H9 (cell line): ENCODE measurements at regions not wholly inside any gene's neighbourhood (a gene's known extent, or its start where the extent isn't known, plus 50 kb on each side); places are given as distances from the start of the nearest gene placed in this dataset.

ENCODE experiments used
- DNase-seq: peaks from one replicate; pipeline ENCODE4 v3.0.0-alpha.2; 2017
- H2AFZ ChIP-seq: one replicate; pipeline ENCODE4 v1.6.1; 2013; ENCODE audit warnings: mild to moderate bottlenecking, low read length, control low read depth, moderate library complexity
- H2AK5ac ChIP-seq: 2 replicates; pipeline ENCODE4 v1.6.1; 2013; ENCODE audit warnings: low read length, control low read depth, mixed read lengths; ENCODE audit not compliant: insufficient read length
- H2BK120ac ChIP-seq: one replicate; pipeline ENCODE4 v1.6.1; 2013; ENCODE audit warnings: low read depth, mild to moderate bottlenecking, low read length, control low read depth, inconsistent platforms; ENCODE audit not compliant: poor library complexity, severe bottlenecking
- H2BK12ac ChIP-seq: 2 replicates; pipeline ENCODE4 v1.6.1; 2013; ENCODE audit warnings: low read length, control low read depth, mixed read lengths, low read depth; ENCODE audit not compliant: insufficient read length
- H2BK15ac ChIP-seq: 2 replicates; pipeline ENCODE4 v1.6.1; 2013; ENCODE audit warnings: low read depth, low read length, control low read depth
- H2BK20ac ChIP-seq: one replicate; pipeline ENCODE4 v1.6.1; 2013; ENCODE audit warnings: low read depth, mild to moderate bottlenecking, low read length, control low read depth, inconsistent platforms; ENCODE audit not compliant: poor library complexity, severe bottlenecking
- H2BK5ac ChIP-seq: 2 replicates; pipeline ENCODE4 v1.6.1; 2013; ENCODE audit warnings: low read length, control low read depth, mixed read lengths; ENCODE audit not compliant: insufficient read length
- H3K14ac ChIP-seq: 2 replicates; pipeline ENCODE4 v1.6.1; 2013; ENCODE audit warnings: low read length, control low read depth; ENCODE audit not compliant: insufficient read depth
- H3K18ac ChIP-seq: 2 replicates; pipeline ENCODE4 v1.6.1; 2013; ENCODE audit warnings: low read depth, mild to moderate bottlenecking, mixed read lengths, low read length, control low read depth; ENCODE audit not compliant: insufficient read length
- H3K23ac ChIP-seq: 2 replicates; pipeline ENCODE4 v1.6.1; 2013; ENCODE audit warnings: low read length, control low read depth, mixed read lengths, low read depth; ENCODE audit not compliant: insufficient read length
- H3K23me2 ChIP-seq: 2 replicates; pipeline ENCODE4 v1.6.1; 2013; ENCODE audit warnings: low read depth, mild to moderate bottlenecking, mixed read lengths, low read length, control low read depth; ENCODE audit not compliant: insufficient read length, poor library complexity, severe bottlenecking
- H3K27ac ChIP-seq: 2 replicates; pipeline ENCODE4 v1.5.1; 2013; ENCODE audit warnings: low read length, control low read depth, mixed read lengths, low read depth; ENCODE audit not compliant: insufficient read length
- H3K27me3 ChIP-seq: 2 replicates; pipeline ENCODE4 v1.6.1; 2013; ENCODE audit warnings: low read length, control low read depth, inconsistent platforms; ENCODE audit not compliant: insufficient read depth
- H3K4ac ChIP-seq: 2 replicates; pipeline ENCODE4 v1.6.1; 2013; ENCODE audit warnings: low read depth, mild to moderate bottlenecking, control low read depth, inconsistent platforms, low read length, moderate library complexity
- H3K4me1 ChIP-seq: 2 replicates; pipeline ENCODE4 v1.6.1; 2013; ENCODE audit warnings: low read length, control low read depth, inconsistent platforms; ENCODE audit not compliant: insufficient read depth
- H3K4me2 ChIP-seq: 2 replicates; pipeline ENCODE4 v1.6.1; 2013; ENCODE audit warnings: low read length, control low read depth, mixed read lengths; ENCODE audit not compliant: insufficient read length, insufficient read depth
- H3K56ac ChIP-seq: 2 replicates; pipeline ENCODE4 v1.6.1; 2013; ENCODE audit warnings: low read depth, mild to moderate bottlenecking, mixed read lengths, low read length, control low read depth; ENCODE audit not compliant: insufficient read length
- H3K79me1 ChIP-seq: 2 replicates; pipeline ENCODE4 v1.6.1; 2013; ENCODE audit warnings: low read depth, mild to moderate bottlenecking, moderate library complexity, low read length, control low read depth, inconsistent platforms; ENCODE audit not compliant: insufficient read depth, poor library complexity, severe bottlenecking
- H3K79me2 ChIP-seq: 2 replicates; pipeline ENCODE4 v1.6.1; 2013; ENCODE audit warnings: low read length, control low read depth, inconsistent platforms; ENCODE audit not compliant: insufficient read depth
- H3K9ac ChIP-seq: 2 replicates; pipeline ENCODE4 v1.6.1; 2013; ENCODE audit warnings: low read length, control low read depth, mixed read lengths; ENCODE audit not compliant: insufficient read length; ENCODE audit errors: extremely low read depth
- H3K9me3 ChIP-seq: one replicate; pipeline ENCODE4 v1.6.1; 2013; ENCODE audit warnings: low read depth, low read length, inconsistent platforms; ENCODE audit not compliant: control insufficient read depth
- H3T11ph ChIP-seq: one replicate; pipeline ENCODE4 v1.6.1; 2013; ENCODE audit warnings: mild to moderate bottlenecking, low read length, control low read depth, inconsistent platforms
- H4K20me1 ChIP-seq: one replicate; pipeline ENCODE4 v1.6.1; 2013; ENCODE audit not compliant: control insufficient read depth, insufficient read length, insufficient read depth
- H4K5ac ChIP-seq: 2 replicates; pipeline ENCODE4 v1.6.1; 2013; ENCODE audit warnings: low read depth, mild to moderate bottlenecking, mixed read lengths, low read length, control low read depth; ENCODE audit not compliant: insufficient read length
- H4K8ac ChIP-seq: replicated peaks from 2 replicates; pipeline ENCODE4 v1.6.1; 2013; ENCODE audit warnings: low read length, control low read depth, mixed read lengths, low read depth; ENCODE audit not compliant: insufficient read length
- H4K91ac ChIP-seq: 2 replicates; pipeline ENCODE4 v1.6.1; 2013; ENCODE audit warnings: low read depth, mild to moderate bottlenecking, moderate library complexity, mixed read lengths, low read length, control low read depth; ENCODE audit not compliant: insufficient read length
- H3K27ac Mint-ChIP-seq, 3 experiments: 2 replicates in 2 of 3; 3 replicates in 1 of 3; pipeline ENCODE4 v1.8.0; 2020 to 2021; ENCODE audit warnings: mixed read lengths in 3 of 3, mild to moderate bottlenecking in 1 of 3, moderate library complexity in 1 of 3
- H3K27me3 Mint-ChIP-seq: 2 replicates; pipeline ENCODE4 v1.8.0; 2021; ENCODE audit warnings: low read depth, mild to moderate bottlenecking, moderate library complexity, mixed read lengths
- H3K36me3 Mint-ChIP-seq, 3 experiments: 2 replicates in 2 of 3; 3 replicates in 1 of 3; pipeline ENCODE4 v1.8.0; 2020 to 2021; ENCODE audit warnings: low read depth in 3 of 3, mixed read lengths in 3 of 3; ENCODE audit not compliant: insufficient read depth in 1 of 3
- H3K4me1 Mint-ChIP-seq, 2 experiments: 2 replicates each; pipeline ENCODE4 v1.8.0; 2020; ENCODE audit warnings: mixed read lengths in 2 of 2
- H3K4me3 Mint-ChIP-seq, 2 experiments: 2 replicates in 1 of 2; 3 replicates in 1 of 2; pipeline ENCODE4 v1.8.0; 2020 to 2021; ENCODE audit warnings: mild to moderate bottlenecking in 2 of 2, mixed read lengths in 2 of 2, moderate library complexity in 1 of 2
- H3K9me3 Mint-ChIP-seq, 2 experiments: 2 replicates in 1 of 2; 3 replicates in 1 of 2; pipeline ENCODE4 v1.8.0; 2020; ENCODE audit warnings: mild to moderate bottlenecking in 2 of 2, mixed read lengths in 2 of 2, moderate library complexity in 1 of 2
- CTCF ChIP-seq: fragments of 200-600 bp; sonication (generic); conservative IDR thresholded peaks from 3 replicates; pipeline ENCODE4 v1.8.0; 2021; ENCODE audit warnings: antibody characterized with exemption, mild to moderate bottlenecking
- WGBS: extraction: QIAGEN DNeasy Blood & Tissue Kit; methylation state at CpG from one replicate; pipeline ENCODE4 v1.1.7; 2013; ENCODE audit warnings: missing lambda C conversion rate, low lambda C conversion rate, mixed read lengths; ENCODE audit not compliant: insufficient read length; ENCODE audit errors: extremely low coverage; 5-methylcytosine and 5-hydroxymethylcytosine counted together

GRCh38 chr5:169424279-169424655, 123.3 kb upstream of the SLIT3 start:
- Mint-ChIP-seq H3K36me3 (no peaks in the 10 kb centered on the region), H3K27me3 (no peaks in the 10 kb centered on the region), H3K4me1 (peaks cover 23 to 24% of the 10 kb centered on the region in 2 experiments), H3K4me3 (no peak overlapping the region), H3K9me3 (no peaks in the 10 kb centered on the region), H3K27ac (no peak overlapping the region)
- no peaks in the 10 kb centered on the region for H3K23me2 ChIP-seq
- no peak overlapping the region for H2BK5ac ChIP-seq
- no peak overlapping the region for H3K27ac ChIP-seq
- no peak overlapping the region for H2BK12ac ChIP-seq
- no peak overlapping the region for H4K5ac ChIP-seq
- no peak overlapping the region for H4K8ac ChIP-seq
- H3K23ac ChIP-seq = no peak overlapping the region
- no peak overlapping the region for H3K18ac ChIP-seq
- H3K9ac ChIP-seq = no peak overlapping the region
- no peak overlapping the region for H2AFZ ChIP-seq
- H4K20me1 ChIP-seq = no peaks in the 10 kb centered on the region
- no CpG with 5 or more reads among the region's 2 CpGs for WGBS
- H3K79me1 ChIP-seq = no peaks in the 10 kb centered on the region
- H3K4ac ChIP-seq = no peak overlapping the region
- H2BK15ac ChIP-seq = no peak overlapping the region
- H3K14ac ChIP-seq = no peak overlapping the region
- no peak overlapping the region for H3T11ph ChIP-seq
- H3K79me2 ChIP-seq = no peaks in the 10 kb centered on the region
- no peak for TF ChIP-seq CTCF
- no peak overlapping the region for H3K56ac ChIP-seq
- no peak overlapping the region for H4K91ac ChIP-seq
- H3K4me1 ChIP-seq = peaks cover 5% of the 10 kb centered on the region; the same call in 1 of the 2 replicates
- H3K4me2 ChIP-seq = no peak overlapping the region
- H2AK5ac ChIP-seq = no peak overlapping the region
- no peaks in the 10 kb centered on the region for H3K9me3 ChIP-seq
- no peak for DNase-seq
- H2BK20ac ChIP-seq = no peak overlapping the region
- H3K27me3 ChIP-seq = no peaks in the 10 kb centered on the region
- H2BK120ac ChIP-seq = no peak overlapping the region
